ENCODE measurements at regions not wholly inside any gene's neighbourhood (a gene's known extent, or its start where the extent isn't known, plus 50 kb on each side); places are given as distances from the start of the nearest gene placed in this dataset.
"Not testable (repeated sequence)": the region's sequence is repeated elsewhere in the genome, so short reads cannot be mapped to it uniquely, and the experiment has no call there.

DNA sequence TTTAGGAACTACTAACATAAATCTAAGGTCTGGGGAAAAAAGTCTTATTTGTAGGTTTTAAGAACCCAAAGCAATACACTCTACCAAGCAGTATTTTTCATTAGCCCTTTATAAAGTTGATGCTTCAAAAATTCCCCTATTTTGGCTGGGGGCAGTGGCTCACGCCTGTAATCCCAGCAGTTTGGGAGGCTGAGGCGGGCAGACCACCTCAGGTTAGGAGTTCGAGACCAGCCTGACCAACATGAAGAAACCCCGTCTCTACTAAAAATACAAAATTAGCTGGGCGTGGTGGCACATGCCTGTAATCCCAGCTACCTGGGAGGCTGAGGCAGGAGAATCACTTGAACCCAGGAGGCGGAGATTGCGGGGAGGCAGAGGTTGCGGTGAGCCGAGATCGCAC, 86.5 kb upstream of the DST start:
- TF ChIP-seq POLR2AphosphoS5 (IDR thresholded peaks at IDR 0.05) = not testable (repeated sequence)
- TF ChIP-seq, protein P1, sequence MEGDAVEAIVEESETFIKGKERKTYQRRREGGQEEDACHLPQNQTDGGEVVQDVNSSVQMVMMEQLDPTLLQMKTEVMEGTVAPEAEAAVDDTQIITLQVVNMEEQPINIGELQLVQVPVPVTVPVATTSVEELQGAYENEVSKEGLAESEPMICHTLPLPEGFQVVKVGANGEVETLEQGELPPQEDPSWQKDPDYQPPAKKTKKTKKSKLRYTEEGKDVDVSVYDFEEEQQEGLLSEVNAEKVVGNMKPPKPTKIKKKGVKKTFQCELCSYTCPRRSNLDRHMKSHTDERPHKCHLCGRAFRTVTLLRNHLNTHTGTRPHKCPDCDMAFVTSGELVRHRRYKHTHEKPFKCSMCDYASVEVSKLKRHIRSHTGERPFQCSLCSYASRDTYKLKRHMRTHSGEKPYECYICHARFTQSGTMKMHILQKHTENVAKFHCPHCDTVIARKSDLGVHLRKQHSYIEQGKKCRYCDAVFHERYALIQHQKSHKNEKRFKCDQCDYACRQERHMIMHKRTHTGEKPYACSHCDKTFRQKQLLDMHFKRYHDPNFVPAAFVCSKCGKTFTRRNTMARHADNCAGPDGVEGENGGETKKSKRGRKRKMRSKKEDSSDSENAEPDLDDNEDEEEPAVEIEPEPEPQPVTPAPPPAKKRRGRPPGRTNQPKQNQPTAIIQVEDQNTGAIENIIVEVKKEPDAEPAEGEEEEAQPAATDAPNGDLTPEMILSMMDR (IDR thresholded peaks at IDR 0.05) = not testable (repeated sequence)
